ENCODE measurements at regions not wholly inside any gene's neighbourhood (a gene's known extent, or its start where the extent isn't known, plus 50 kb on each side); places are given as distances from the start of the nearest gene placed in this dataset.
"Not testable (repeated sequence)": the region's sequence is repeated elsewhere in the genome, so short reads cannot be mapped to it uniquely, and the experiment has no call there.

- TF ChIP-seq CTCF (IDR thresholded peaks at IDR 0.05; ENCODE audit: low read depth, low read length, missing control alignments): no peak
- H3K4me3 ChIP-seq (replicated peaks; ENCODE audit: low read depth, low read length): no peak overlapping the region
- DNase-seq (ENCODE audit: extremely low read depth, low read depth): no peak
These were observed 599.0 kb upstream of the TPK1 start for GRCh38 chr7:145434811-145435210.

GRCh38 chr7:145431834-145432233, 596.0 kb upstream of the TPK1 start:
- H3K4me3 ChIP-seq (replicated peaks; ENCODE audit: low read depth, low read length): no peak overlapping the region
- no peak for TF ChIP-seq CTCF (IDR thresholded peaks at IDR 0.05; ENCODE audit: low read depth, low read length, missing control alignments)
- no peak for DNase-seq (ENCODE audit: extremely low read depth, low read depth)

- H3K4me3 ChIP-seq (replicated peaks; ENCODE audit: low read depth, low read length); DNase-seq (ENCODE audit: extremely low read depth, low read depth): not testable (repeated sequence)
These were observed 582.6 kb upstream of the TPK1 start for GRCh38 chr7:145418481-145418880.

GRCh38 chr7:145411066-145411465, 575.2 kb upstream of the TPK1 start:
- TF ChIP-seq CTCF (IDR thresholded peaks at IDR 0.05; ENCODE audit: low read depth, low read length, missing control alignments): no peak
- DNase-seq (ENCODE audit: extremely low read depth, low read depth): no peak
- no peak overlapping the region for H3K4me3 ChIP-seq (replicated peaks; ENCODE audit: low read depth, low read length)

GRCh38 chr7:145398758-145399157, 562.9 kb upstream of the TPK1 start:
- H3K4me3 ChIP-seq (replicated peaks; ENCODE audit: low read depth, low read length): no peak overlapping the region
- no peak for DNase-seq (ENCODE audit: extremely low read depth, low read depth)
- TF ChIP-seq CTCF (IDR thresholded peaks at IDR 0.05; ENCODE audit: low read depth, low read length, missing control alignments): no peak

- TF ChIP-seq CTCF (IDR thresholded peaks at IDR 0.05; ENCODE audit: low read depth, low read length, missing control alignments): no peak
- no peak overlapping the region for H3K4me3 ChIP-seq (replicated peaks; ENCODE audit: low read depth, low read length)
- DNase-seq (ENCODE audit: extremely low read depth, low read depth): no peak
These were observed 558.3 kb upstream of the TPK1 start for GRCh38 chr7:145394126-145394525.

- no peak for TF ChIP-seq CTCF (IDR thresholded peaks at IDR 0.05; ENCODE audit: low read depth, low read length, missing control alignments)
- DNase-seq (ENCODE audit: extremely low read depth, low read depth): no peak
- H3K4me3 ChIP-seq (replicated peaks; ENCODE audit: low read depth, low read length): no peak overlapping the region
These were observed 546.9 kb upstream of the TPK1 start for GRCh38 chr7:145382762-145383161.

Data from HFF-Myc (cell line).